RWPE2 (cell line): ENCODE measurements at regions not wholly inside any gene's neighbourhood (a gene's known extent, or its start where the extent isn't known, plus 50 kb on each side); places are given as distances from the start of the nearest gene placed in this dataset.

Source experiments
- ATAC-seq: fragments of 200-7000 bp; cut with Tn5 transposase; 3 replicates; pipeline ENCODE4 v1.9.1; 2021; ENCODE audit warnings: low read depth
- DNase-seq: peaks from one replicate; pipeline ENCODE4 v3.0.0-alpha.2; 2020; ENCODE audit warnings: low spot score
- H3K27ac ChIP-seq: fragments of 450-650 bp; 2 replicates; pipeline ENCODE4 v1.5.1; 2017; ENCODE audit warnings: mild to moderate bottlenecking; ENCODE audit not compliant: poor library complexity, severe bottlenecking
- H3K27me3 ChIP-seq: fragments of 250-450 bp; sonication (Bioruptor Pico); 2 replicates; pipeline ENCODE4 v1.5.1; 2021; ENCODE audit warnings: mild to moderate bottlenecking, moderate library complexity; ENCODE audit not compliant: insufficient read depth, poor library complexity, severe bottlenecking
- H3K36me3 ChIP-seq: fragments of 250-450 bp; sonication (Bioruptor Pico); 2 replicates; pipeline ENCODE4 v1.5.1; 2020; ENCODE audit warnings: low read depth, mild to moderate bottlenecking, moderate library complexity
- H3K4me1 ChIP-seq: fragments of 250-450 bp; sonication (Bioruptor Pico); 2 replicates; pipeline ENCODE4 v1.5.1; 2021; ENCODE audit warnings: mild to moderate bottlenecking, moderate library complexity; ENCODE audit not compliant: insufficient read depth, poor library complexity, severe bottlenecking
- H3K4me3 ChIP-seq: fragments of 250-450 bp; sonication (Bioruptor Pico); 2 replicates; pipeline ENCODE4 v1.5.1; 2021; ENCODE audit warnings: mild to moderate bottlenecking, moderate library complexity; ENCODE audit not compliant: severe bottlenecking
- H3K9me3 ChIP-seq: fragments of 250-450 bp; sonication (Bioruptor Pico); 2 replicates; pipeline ENCODE4 v1.5.1; 2021; ENCODE audit warnings: mild to moderate bottlenecking, moderate library complexity; ENCODE audit not compliant: severe bottlenecking
- CTCF ChIP-seq: fragments of 450-650 bp; IDR thresholded peaks from one replicate; pipeline ENCODE4 v1.5.1; 2017; ENCODE audit warnings: mild to moderate bottlenecking, moderate library complexity; ENCODE audit not compliant: poor library complexity, severe bottlenecking

GRCh38 chr5:6872441-6873160 is 159.4 kb downstream of the TENT4A start:
- DNase-seq = no peak

GRCh38 chr5:6873359-6873758 is 160.1 kb downstream of the TENT4A start:
- Histone ChIP-seq H3K27me3 (no peaks in the 10 kb centered on the region), H3K27ac (no peak overlapping the region), H3K9me3 (peaks cover 2% of the 10 kb centered on the region), H3K4me1 (no peaks in the 10 kb centered on the region), H3K4me3 (no peak overlapping the region), H3K36me3 (0 out of 2 replicates have a peak, but pooled peaks cover 3% of the 10 kb centered on the region)
- DNase-seq (no peak), ATAC-seq (no peak)
- TF ChIP-seq CTCF = no peak

More at GRCh38 chr5:6872441-6873160, 159.4 kb downstream of the TENT4A start:
- H3K4me1 ChIP-seq = no peaks in the 10 kb centered on the region
- no peaks in the 10 kb centered on the region for H3K27me3 ChIP-seq
- H3K36me3 ChIP-seq = 0 out of 2 replicates have a peak, but pooled peaks cover 3% of the 10 kb centered on the region
- no peak overlapping the region for H3K4me3 ChIP-seq
- H3K27ac ChIP-seq = no peak overlapping the region
- TF ChIP-seq CTCF = no peak
- no peak for ATAC-seq
- peaks cover 2% of the 10 kb centered on the region for H3K9me3 ChIP-seq

GRCh38 chr5:6875376-6875775 is 162.1 kb downstream of the TENT4A start:
- Histone ChIP-seq H3K27me3 (no peaks in the 10 kb centered on the region), H3K36me3 (0 out of 2 replicates have a peak, but pooled peaks cover 3% of the 10 kb centered on the region), H3K9me3 (peaks cover 2% of the 10 kb centered on the region), H3K4me3 (no peak overlapping the region), H3K4me1 (no peaks in the 10 kb centered on the region), H3K27ac (no peak overlapping the region)
- DNase-seq = no peak
- peak; percentile 64 for ATAC-seq
- no peak for TF ChIP-seq CTCF

- Histone ChIP-seq H3K9me3 (peaks cover 2% of the 10 kb centered on the region), H3K36me3 (0 out of 2 replicates have a peak, but pooled peaks cover 3% of the 10 kb centered on the region), H3K27me3 (no peaks in the 10 kb centered on the region), H3K27ac (no peak overlapping the region), H3K4me1 (no peaks in the 10 kb centered on the region), H3K4me3 (no peak overlapping the region)
- ATAC-seq (no peak), DNase-seq (no peak)
- TF ChIP-seq CTCF = no peak
These were observed 165.0 kb downstream of the TENT4A start for GRCh38 chr5:6877986-6878828.
